ENCODE measurements at regions not wholly inside any gene's neighbourhood (a gene's known extent, or its start where the extent isn't known, plus 50 kb on each side); places are given as distances from the start of the nearest gene placed in this dataset.
"Not testable (repeated sequence)": the region's sequence is repeated elsewhere in the genome, so short reads cannot be mapped to it uniquely, and the experiment has no call there.

DNA sequence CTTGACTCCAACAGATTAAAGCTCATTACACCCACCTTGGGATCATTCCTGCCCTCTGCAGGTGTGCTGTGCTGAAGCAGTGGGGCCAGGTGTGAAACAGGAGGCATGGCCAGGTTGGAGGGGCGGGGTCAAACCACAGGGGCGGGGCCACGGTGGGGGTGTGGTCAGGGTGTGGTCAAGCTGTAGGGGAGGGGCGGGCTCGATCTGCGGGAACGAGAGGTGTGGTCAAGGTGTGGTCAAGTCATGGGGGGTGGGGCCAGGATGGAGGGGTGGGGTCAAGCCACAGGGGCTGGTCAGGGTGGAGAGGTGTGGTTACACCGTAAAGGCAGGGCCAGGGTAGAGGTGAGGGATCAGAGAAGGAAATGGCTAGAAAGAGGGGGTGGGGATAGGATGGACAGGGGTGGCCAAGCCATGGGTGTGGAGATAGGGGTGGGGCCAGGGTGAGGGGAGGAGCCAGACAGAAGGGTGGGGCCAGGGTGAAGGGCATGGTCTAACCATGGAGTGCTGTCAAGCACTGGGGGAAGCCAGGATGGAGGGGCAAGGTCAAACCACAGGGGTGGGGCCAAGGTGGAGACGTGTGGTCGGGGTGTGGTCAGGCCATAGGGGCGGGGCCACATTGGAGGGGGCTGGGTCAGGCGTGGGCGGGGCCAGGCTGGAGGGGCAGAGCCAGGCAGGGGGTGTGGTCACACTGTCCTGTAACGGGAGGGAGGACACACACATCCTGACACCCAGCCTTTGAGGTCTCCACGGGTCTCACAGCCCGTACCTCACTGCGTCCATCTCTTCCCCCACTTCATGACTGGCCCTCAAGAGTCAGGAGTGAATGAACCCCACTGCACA, 270.7 kb downstream of the ADGRD1 start:
- TF ChIP-seq POLR2A (IDR thresholded peaks at IDR 0.05) = not testable (repeated sequence)
- TF ChIP-seq, protein P1, sequence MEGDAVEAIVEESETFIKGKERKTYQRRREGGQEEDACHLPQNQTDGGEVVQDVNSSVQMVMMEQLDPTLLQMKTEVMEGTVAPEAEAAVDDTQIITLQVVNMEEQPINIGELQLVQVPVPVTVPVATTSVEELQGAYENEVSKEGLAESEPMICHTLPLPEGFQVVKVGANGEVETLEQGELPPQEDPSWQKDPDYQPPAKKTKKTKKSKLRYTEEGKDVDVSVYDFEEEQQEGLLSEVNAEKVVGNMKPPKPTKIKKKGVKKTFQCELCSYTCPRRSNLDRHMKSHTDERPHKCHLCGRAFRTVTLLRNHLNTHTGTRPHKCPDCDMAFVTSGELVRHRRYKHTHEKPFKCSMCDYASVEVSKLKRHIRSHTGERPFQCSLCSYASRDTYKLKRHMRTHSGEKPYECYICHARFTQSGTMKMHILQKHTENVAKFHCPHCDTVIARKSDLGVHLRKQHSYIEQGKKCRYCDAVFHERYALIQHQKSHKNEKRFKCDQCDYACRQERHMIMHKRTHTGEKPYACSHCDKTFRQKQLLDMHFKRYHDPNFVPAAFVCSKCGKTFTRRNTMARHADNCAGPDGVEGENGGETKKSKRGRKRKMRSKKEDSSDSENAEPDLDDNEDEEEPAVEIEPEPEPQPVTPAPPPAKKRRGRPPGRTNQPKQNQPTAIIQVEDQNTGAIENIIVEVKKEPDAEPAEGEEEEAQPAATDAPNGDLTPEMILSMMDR (IDR thresholded peaks at IDR 0.05) = not testable (repeated sequence)

All from esophagus squamous epithelium (tissue), 4 donors.